GM18951 (cell line): ENCODE measurements at regions not wholly inside any gene's neighbourhood (a gene's known extent, or its start where the extent isn't known, plus 50 kb on each side); places are given as distances from the start of the nearest gene placed in this dataset.

Source experiments
- POLR2A ChIP-seq: IDR thresholded peaks from 4 replicates; pipeline ENCODE4 v1.6.1; 2011; ENCODE audit warnings: mild to moderate bottlenecking; ENCODE audit not compliant: insufficient read length, insufficient read depth; ENCODE audit errors: extremely low read depth
- in situ Hi-C: fragments of 300-500 bp; cut with MboI; formaldehyde crosslinking; loops from one replicate; pipeline ENCODE4 v1.12.0; 2022; ENCODE audit warnings: low sequenced_read_pairs, mixed read lengths, inconsistent platforms; ENCODE audit not compliant: unreplicated experiment

DNA sequence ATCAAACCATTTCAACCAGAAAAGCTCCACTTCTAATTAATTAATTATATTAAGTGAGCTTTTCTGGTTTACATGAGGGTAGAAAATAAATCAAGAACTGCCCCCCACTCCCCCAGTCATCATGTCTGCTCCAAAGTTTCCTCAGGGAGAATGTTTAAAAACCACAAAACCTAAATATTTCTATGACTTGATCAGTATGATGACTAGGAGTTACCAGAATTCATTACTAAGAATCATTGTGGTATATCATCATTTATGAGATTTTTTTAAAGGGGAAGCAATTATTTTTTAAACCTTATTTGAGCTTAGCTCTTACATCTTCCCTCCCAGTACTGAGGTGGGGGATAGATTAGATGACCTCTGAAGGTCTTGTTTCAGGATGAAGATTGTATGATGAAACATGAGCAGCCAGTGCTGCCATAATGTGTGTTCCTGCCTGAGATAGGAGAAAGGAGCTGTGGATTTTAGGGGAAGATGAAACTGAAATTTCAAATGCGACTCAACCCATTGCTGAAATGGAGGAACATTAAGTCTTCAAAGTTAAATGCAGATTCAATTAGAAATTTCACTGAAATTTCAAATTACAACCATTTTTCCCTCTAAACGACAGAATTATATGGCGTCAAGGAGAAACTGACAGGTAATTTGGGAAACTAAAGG, 401.3 kb upstream of the CADM1 start:
- in situ Hi-C loops: no loop called here
- TF ChIP-seq POLR2A: no peak

DNA sequence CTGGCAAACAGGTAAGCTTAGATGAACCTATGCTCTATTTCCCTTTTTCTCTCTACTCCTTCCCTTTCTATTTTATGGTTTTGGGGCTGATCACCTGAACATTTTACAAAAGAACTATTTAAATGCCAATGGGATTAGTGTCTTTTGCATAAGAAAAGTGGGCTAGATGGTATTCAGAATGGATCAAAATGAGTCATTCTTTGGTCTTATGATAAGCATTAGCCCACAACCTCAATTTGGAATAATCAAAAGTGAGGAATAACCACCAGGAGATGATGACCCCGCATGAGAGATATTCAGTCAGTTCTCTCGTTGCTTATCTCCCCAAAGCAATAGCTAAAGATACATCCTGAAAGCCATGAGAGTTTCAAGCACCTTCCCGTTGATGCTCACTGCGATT, 399.0 kb upstream of the CADM1 start:
- TF ChIP-seq POLR2A: no peak
- in situ Hi-C loops: no loop called here

DNA sequence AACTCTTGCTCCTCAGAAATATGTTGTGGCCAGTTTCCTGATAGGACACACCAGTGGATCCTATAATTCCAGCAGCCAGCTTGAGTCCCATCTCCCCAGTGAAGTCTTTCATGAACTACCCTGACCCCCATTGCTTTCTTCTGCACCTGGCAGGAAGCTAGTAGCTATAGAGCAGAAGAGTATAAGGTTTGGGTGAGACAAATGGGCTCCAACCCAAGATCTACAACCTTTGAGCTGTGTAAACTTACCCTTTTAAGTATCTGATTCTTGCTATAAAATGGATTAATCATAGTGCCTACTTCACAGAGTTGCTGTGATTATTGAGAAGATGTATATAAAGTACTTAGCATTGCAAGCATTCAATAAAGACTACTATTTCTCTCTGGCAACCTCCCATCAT, 396.9 kb upstream of the CADM1 start:
- no peak for TF ChIP-seq POLR2A
- in situ Hi-C loops: no loop called here

DNA sequence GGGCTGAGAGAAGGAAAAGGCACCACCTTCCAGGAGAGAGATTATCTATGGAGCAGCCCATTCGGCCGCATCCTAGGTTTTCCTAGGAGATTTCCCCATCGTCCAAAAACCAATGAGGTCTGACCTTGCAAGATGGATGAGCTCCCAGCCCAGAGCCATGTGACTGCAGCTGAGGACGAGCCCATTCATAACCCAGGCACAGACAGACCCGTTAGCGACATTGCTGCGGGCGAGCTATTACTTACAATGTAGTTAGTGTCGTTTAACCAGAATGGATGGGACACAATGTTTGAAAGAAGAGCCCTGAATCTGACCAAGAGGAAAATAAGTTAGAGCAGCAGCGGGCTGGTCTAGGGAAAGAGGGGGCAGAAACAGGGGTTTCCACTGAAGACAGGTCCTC, 395.9 kb upstream of the CADM1 start:
- in situ Hi-C loops: no loop called here
- no peak for TF ChIP-seq POLR2A

DNA sequence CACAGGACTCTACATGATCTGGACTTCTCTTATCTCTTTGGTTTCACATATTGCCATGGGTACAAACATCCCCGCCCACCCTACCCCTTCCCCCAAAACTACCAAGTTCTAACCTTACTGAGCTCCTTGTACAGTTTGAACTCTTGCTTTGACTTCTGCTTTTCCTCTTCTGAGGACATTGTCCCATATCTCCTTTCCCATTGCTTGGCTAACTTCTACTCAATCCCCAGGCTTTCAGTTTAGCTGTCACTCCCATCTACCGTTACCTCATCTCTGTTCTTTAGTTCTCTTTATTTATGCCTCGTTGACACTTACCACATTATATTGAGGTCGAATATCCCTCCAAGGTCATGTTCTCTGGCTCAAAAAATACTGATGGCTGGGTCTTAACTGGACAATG, 393.5 kb upstream of the CADM1 start:
- in situ Hi-C loops: no loop called here
- TF ChIP-seq POLR2A: no peak

DNA sequence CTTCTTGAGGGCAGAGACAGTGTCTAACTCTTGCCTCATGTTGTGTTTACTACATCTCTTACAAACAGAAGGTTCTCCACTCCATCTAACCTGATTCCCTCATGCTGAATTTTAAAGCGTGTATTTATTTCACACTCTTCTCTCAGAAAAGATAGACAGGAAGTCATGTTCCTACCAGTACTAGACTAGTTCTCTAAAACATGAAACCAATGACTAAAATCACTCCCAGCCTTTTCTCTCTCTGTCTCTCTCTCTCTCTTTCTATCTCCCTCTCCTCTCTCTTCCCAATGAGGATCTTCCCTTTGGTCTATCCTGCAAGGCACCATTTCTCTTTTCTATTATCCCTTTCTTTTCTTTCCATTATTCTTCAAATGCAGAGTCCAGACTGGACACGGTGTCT, 391.9 kb upstream of the CADM1 start:
- in situ Hi-C loops: no loop called here
- no peak for TF ChIP-seq POLR2A

DNA sequence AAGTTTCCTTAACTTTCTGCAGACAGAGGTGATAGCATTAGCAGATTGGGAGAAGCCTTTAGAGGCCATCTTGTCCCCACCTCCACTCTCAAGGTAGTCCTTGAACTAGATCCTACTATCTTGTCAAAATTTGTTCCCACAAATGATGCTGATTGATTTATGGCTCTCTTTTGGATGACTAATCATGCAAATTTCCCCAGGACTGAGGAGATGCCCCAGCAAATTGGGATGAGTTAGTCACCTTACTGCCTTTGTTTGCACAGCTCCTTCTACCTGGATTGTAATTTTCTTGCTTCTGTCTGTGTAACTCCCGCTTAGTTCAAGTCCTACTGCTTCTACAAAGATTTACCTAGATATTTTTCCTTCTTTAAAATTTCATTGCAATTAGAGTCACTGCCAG, 391.4 kb upstream of the CADM1 start:
- in situ Hi-C loops: no loop called here
- no peak for TF ChIP-seq POLR2A

DNA sequence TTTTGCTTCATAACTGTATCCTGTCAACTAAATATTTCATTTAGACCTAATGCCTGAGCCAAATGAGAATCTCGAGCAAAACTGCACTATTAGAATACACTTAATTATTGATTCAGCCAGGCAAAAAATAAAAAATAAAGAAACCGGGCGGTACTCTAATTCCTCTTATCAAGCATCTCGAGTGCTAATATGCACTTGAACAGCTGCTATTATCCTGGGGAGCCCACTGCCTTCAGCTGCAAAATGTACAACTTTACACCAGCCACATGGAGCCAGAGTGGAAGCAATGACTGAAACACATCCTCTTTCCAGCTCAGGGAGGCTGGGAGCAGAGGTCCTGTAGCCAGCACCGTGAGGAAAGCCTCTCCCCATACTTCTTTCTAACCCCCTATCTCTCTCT, 390.0 kb upstream of the CADM1 start:
- no peak for TF ChIP-seq POLR2A
- in situ Hi-C loops: no loop called here

DNA sequence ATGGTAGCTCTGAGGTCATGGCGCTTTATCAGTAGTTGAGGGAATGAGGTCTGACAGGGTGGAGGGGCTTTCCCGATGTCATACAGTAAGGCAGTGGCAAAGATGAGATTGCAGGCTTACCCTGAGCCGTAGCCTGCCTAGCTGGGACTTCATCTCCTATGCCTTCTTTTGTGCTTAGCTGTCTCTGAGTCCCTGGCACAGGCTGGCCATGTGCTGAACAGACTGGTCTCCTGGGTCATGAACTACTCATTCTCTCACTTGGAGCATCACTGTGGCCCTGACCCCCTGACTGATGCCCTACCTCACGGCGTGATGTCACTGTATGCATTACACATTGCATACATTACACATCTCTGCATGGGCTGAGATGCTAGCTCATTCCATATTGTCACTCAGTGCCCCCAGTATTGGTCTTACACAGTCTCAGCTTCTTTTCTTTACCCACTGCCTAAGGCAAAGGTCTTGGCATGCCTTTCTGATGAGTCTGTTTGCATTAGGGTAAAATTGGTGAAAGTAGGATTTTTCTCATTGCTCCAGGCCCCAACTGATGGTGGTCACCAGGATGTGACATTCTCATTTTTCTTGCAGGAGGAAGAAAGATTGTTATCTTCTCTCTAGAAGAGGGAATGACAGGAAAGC, 389.4 kb upstream of the CADM1 start:
- TF ChIP-seq POLR2A: no peak
- in situ Hi-C loops: no loop called here

DNA sequence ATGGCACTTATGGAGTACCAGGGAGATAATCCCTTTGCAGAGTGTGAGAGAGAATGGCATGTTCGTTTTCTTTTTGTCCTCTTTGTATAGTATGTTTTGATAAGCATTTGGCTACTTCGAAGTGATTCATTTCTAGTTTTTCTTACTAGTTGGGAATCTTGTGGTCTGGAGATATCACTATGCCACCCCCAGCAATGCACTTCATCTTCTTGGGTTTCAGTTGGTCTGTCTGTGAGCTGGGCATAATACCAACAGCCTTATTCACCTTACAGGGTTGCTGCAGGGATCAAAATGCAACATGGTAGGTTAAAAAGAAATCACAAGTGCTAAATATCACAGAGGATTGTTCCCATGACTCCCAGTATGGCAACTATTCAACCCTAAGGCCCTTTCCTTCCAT, 387.8 kb upstream of the CADM1 start:
- no peak for TF ChIP-seq POLR2A
- in situ Hi-C loops: no loop called here

DNA sequence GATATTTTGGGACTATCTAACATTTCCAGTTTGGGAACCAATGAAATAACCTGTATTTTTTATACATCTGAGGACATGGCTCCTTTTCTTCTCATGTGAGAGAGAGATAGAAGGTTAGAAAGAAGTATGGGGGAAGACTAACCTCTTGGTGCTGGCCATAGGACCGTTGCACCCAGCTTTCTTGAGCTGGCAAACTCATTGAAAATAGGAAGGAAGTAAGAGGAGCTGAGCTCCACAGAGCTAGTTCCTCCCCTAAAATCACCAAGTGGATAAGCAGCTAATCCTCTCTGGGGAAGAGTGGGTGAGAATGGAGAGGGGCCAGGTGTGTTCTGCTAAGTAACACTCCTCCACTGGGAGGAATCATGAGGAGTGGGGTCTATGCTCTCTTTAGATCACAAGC, 387.4 kb upstream of the CADM1 start:
- in situ Hi-C loops: no loop called here
- no peak for TF ChIP-seq POLR2A

DNA sequence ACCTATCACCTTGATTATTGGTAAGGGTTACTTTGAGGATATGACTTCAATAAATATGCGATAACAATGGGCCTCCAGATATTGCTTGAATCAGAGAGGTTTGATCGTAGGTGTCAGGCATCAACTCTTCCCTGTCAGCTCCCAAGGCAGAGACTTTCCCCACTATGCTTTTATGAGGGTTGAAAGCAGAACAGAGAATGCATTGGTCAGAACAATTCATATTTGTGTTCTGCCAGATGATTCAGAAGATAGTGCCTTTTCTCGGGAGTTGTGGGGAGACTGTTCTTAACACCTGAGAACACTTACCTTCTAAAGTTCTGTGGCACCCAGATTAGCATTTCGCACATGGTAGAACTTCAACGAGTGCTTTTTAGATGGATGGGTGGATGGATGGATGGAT, 386.3 kb upstream of the CADM1 start:
- in situ Hi-C loops: no loop called here
- TF ChIP-seq POLR2A: no peak

DNA sequence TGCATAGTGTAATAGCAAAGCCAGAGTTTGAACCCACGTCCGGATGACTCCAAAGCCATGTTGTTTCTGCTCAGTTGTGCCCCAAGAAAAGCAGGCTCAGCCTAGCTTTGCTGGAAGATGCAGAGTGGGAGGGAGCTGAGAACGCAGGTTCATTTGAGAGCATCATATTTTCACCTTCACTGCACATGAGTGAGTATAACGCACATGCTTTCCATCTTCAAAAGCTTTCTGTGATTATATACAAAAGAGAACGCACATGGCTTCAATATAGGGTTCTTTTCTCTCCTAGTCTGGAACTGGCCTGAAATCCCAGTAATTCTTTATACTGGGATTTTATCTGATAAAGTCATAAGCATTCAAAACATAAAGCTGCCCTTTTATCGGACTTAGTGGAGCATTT, 385.5 kb upstream of the CADM1 start:
- in situ Hi-C loops: no loop called here
- TF ChIP-seq POLR2A: no peak

DNA sequence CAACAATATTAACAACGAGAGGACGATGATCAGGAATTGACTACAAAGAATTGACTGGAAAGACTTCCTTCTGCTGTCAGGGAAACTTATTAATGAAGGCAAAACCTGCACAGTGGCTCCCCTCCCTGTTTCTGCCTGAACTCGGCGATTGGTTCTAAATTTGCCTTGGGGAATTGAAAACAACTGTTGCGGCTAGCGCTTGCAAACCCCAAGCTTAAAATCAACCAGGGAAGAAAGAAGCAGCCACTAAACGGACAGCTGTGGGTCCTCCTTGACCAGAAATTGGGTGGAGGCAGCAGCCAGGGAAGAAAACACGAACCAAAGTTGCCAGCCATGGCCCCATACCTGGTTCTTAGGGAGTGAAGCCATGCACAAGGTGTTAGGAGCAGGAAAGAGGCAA, 383.5 kb upstream of the CADM1 start:
- in situ Hi-C loops: no loop called here

DNA sequence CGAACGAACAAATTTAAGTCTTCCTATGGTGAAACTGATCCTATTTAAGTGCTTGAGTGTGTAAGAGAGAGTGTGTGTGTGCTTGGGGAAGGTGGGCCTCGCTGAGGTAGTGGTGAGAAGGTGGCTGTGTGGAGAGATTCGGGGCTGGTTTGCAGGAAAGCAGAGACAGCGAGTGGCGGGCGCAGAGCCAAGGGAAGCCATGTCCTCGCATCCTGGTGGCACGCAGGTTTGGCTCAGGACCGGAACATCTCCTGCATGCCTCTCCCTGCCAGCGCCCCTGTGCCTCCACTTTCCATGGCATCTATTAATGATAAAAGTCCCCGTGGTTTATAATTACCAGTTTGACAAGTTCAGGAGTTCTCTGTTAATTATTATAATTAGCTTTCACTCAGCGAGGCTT, 383.1 kb upstream of the CADM1 start:
- TF ChIP-seq POLR2A: no peak
- in situ Hi-C loops: no loop called here

More for the DNA sequence above, 383.5 kb upstream of the CADM1 start:
- no peak for TF ChIP-seq POLR2A

DNA sequence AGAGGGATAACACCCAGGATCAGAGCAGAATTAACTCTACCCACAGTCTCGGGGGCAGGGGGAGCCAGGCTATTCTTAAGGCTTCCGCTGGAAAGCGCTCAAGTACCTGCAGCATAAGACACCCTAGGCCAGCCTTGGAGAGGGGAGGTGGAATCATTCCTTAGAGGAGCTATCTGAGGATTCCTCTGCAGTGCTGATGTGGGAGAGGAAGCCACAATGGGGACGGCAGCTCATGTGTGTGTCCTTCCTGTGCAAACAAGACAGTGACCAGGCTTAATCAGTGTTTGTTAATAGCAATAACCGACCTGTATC, 382.2 kb upstream of the CADM1 start:
- in situ Hi-C loops: no loop called here
- TF ChIP-seq POLR2A: no peak
